HL-60 (cell line): ENCODE measurements at regions not wholly inside any gene's neighbourhood (a gene's known extent, or its start where the extent isn't known, plus 50 kb on each side); places are given as distances from the start of the nearest gene placed in this dataset.
A peak's percentile ranks its signal among the peaks of the same experiment; 100 is the strongest.

Experiments used
- DNase-seq, 2 experiments: peaks; one replicate each; pipeline ENCODE4 v3.0.0-alpha.2; 2010 to 2020; ENCODE audit warnings: low read depth in 1 of 2, low spot score in 1 of 2
- H3K27ac ChIP-seq: fragments of 250-450 bp; sonication (Bioruptor Pico); replicated peaks from 2 replicates; pipeline ENCODE4 v1.5.1; 2020; ENCODE audit warnings: mild to moderate bottlenecking, moderate library complexity
- H3K27me3 ChIP-seq: fragments of 250-450 bp; sonication (Bioruptor Pico); 2 replicates; pipeline ENCODE4 v1.5.1; 2021; ENCODE audit warnings: mild to moderate bottlenecking, moderate library complexity; ENCODE audit not compliant: insufficient read depth, poor library complexity, severe bottlenecking
- H3K4me3 ChIP-seq: replicated peaks from 2 replicates; pipeline ENCODE4 v1.5.1; 2011; ENCODE audit warnings: mild to moderate bottlenecking, control low read depth, low read length; ENCODE audit not compliant: insufficient read depth
- GABPA ChIP-seq: IDR thresholded peaks from 2 replicates; pipeline ENCODE4 v1.6.1; 2012; ENCODE audit warnings: low read depth
- POLR2AphosphoS5 ChIP-seq: IDR thresholded peaks from 2 replicates; pipeline ENCODE4 v1.6.1; 2012; ENCODE audit warnings: low read depth
- SPI1 ChIP-seq: IDR thresholded peaks from 2 replicates; pipeline ENCODE4 v1.6.1; 2012; ENCODE audit warnings: low read depth, mild to moderate bottlenecking, borderline replicate concordance
- TF ChIP-seq, protein P1 (sequence below): IDR thresholded peaks from one replicate; pipeline ENCODE4 v1.5.1; 2011; ENCODE audit warnings: low read length, control low read depth, inconsistent platforms; ENCODE audit not compliant: insufficient read depth
- TF ChIP-seq, protein P2 (sequence below): IDR thresholded peaks from 2 replicates; pipeline ENCODE4 v1.6.1; 2012; ENCODE audit warnings: low read depth; ENCODE audit not compliant: insufficient replicate concordance

DNA sequence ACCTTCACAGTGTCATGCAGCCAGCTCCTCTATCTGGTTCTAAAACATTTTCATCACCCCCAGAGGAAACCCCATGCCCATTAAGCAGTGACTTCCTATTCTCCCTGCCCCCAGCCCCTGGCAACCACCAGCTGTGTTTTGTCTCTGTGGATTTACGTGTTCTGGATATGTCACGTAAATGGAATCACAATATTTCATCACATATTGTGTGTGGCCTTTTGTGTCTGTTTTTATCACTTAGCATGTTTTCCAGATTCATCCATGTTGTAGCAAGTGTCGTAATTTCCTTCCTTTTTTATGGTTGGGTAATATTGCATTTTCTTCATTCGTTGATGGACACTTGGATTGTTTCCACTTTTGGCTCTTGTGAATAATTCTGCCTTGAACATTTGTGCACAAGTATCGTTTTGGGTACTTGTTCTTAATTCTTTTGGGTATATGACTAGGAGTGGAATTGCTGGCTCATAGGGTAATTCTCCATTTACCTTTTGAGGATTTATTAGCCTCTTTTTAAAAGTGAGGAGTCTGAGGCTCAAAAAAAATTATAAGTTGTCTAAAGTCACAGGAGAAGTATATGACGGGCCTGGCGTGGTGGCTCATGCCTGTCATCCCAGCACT, 127.0 kb downstream of the MRPS6 start:
- Histone ChIP-seq H3K27me3 (no peaks in the 10 kb centered on the region), H3K4me3 (no peak overlapping the region), H3K27ac (peak overlapping the region; percentile 87)
- TF ChIP-seq POLR2AphosphoS5: peak; percentile 70
- TF ChIP-seq SPI1: 0 out of 2 replicates have a peak, but pooled peaks have one; percentile 22
- no peak for TF ChIP-seq GABPA
- peak; percentile 84 to 90 for DNase-seq

DNA sequence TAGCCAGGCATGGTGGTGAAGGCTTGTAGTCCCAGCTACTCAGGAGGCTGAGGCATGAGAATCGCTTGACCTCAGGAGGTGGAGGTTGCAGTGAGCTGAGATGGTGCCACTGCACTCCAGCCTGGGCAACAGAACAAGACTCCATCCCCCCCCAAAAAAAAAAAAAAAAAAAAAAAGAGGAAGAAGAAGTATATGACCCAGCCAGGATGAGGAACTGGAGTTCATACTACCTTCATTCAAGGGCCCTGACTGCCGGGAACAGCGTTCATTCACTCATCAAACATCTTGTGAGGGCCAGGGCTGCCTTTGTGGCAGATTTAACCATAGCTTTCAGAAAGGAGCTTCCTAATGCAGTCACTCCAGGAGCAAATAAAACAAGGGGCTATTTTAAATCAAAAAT, 127.6 kb downstream of the MRPS6 start:
- Histone ChIP-seq H3K27ac (peak overlapping the region; percentile 87), H3K4me3 (no peak overlapping the region), H3K27me3 (no peaks in the 10 kb centered on the region)
- TF ChIP-seq, protein P1, sequence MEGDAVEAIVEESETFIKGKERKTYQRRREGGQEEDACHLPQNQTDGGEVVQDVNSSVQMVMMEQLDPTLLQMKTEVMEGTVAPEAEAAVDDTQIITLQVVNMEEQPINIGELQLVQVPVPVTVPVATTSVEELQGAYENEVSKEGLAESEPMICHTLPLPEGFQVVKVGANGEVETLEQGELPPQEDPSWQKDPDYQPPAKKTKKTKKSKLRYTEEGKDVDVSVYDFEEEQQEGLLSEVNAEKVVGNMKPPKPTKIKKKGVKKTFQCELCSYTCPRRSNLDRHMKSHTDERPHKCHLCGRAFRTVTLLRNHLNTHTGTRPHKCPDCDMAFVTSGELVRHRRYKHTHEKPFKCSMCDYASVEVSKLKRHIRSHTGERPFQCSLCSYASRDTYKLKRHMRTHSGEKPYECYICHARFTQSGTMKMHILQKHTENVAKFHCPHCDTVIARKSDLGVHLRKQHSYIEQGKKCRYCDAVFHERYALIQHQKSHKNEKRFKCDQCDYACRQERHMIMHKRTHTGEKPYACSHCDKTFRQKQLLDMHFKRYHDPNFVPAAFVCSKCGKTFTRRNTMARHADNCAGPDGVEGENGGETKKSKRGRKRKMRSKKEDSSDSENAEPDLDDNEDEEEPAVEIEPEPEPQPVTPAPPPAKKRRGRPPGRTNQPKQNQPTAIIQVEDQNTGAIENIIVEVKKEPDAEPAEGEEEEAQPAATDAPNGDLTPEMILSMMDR: no peak
- TF ChIP-seq SPI1: peak; percentile 93
- DNase-seq: peak; percentile 44 to 70

DNA sequence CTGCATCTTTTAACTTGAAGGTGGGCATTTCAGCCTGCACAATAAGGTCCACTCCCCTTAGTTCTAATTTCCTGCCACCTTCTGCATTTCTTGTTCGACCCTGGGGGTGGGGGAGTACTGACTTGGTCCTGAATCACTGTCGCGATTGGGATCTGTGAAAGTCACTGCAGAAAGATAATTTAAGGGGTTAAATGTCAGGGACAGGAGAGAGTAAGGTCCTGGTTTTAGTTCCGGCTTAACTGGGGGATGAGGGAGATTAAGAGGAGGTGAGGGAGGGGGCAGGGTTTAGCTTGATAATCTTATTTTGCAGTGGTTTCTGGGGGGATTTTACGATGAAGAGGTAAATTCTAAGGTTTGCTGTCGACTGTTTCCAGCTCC, 128.1 kb downstream of the MRPS6 start:
- Histone ChIP-seq H3K4me3 (no peak overlapping the region), H3K27me3 (no peaks in the 10 kb centered on the region), H3K27ac (peak overlapping the region; percentile 87)
- DNase-seq: no peak
- TF ChIP-seq, protein P2, sequence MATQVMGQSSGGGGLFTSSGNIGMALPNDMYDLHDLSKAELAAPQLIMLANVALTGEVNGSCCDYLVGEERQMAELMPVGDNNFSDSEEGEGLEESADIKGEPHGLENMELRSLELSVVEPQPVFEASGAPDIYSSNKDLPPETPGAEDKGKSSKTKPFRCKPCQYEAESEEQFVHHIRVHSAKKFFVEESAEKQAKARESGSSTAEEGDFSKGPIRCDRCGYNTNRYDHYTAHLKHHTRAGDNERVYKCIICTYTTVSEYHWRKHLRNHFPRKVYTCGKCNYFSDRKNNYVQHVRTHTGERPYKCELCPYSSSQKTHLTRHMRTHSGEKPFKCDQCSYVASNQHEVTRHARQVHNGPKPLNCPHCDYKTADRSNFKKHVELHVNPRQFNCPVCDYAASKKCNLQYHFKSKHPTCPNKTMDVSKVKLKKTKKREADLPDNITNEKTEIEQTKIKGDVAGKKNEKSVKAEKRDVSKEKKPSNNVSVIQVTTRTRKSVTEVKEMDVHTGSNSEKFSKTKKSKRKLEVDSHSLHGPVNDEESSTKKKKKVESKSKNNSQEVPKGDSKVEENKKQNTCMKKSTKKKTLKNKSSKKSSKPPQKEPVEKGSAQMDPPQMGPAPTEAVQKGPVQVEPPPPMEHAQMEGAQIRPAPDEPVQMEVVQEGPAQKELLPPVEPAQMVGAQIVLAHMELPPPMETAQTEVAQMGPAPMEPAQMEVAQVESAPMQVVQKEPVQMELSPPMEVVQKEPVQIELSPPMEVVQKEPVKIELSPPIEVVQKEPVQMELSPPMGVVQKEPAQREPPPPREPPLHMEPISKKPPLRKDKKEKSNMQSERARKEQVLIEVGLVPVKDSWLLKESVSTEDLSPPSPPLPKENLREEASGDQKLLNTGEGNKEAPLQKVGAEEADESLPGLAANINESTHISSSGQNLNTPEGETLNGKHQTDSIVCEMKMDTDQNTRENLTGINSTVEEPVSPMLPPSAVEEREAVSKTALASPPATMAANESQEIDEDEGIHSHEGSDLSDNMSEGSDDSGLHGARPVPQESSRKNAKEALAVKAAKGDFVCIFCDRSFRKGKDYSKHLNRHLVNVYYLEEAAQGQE: no peak
- TF ChIP-seq, protein P1: no peak
- TF ChIP-seq POLR2AphosphoS5: no peak
- TF ChIP-seq SPI1: no peak
- TF ChIP-seq GABPA: no peak

DNA sequence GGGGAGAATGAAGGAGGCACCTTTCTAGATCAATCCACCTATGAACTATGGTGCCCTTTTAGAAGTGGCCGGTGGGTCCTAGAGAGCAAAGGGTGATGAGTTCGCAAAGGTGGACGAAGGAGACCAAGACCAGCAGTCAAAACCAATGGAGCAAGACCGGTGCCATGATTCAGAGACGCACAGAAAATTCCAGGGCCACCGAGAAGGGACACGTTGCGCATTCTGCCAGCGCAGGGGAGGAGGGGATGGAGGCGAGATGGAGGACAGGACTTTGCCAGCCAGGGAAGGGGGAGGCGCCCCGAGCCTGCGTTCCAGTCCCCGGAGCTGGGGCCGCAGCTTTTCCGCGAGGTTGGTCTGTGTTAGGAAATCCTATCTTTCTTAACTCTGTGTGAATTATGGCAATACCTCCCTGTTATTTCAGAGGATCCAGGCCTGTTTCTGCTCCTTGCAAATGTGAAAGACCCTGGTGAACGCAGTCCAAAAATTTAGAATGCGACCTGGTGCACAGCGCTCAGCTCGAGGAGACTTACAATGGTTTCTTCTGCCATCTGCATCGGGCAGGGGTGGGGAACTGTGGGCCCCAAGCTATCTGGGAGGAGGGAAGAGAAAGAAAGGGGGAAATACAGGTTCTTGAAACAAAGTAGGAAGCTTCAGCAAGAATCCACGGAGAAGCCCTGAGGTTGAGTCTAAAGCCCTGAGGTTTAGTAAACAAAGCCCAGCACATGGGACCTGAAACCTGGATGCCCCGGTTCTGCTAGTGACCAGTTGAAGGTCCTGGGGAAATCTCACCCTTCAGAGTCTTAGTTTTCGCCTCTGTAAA, 129.4 kb downstream of the MRPS6 start:
- no peak for TF ChIP-seq GABPA
- peak; percentile 43; the same call in 1 of the 2 replicates for TF ChIP-seq SPI1
- TF ChIP-seq, protein P2: peak; percentile 47
- DNase-seq: peak; percentile 47 to 87
- H3K27me3 ChIP-seq: no peaks in the 10 kb centered on the region
- H3K4me3 ChIP-seq: no peak overlapping the region
- peak overlapping the region; percentile 87 for H3K27ac ChIP-seq
